ENCODE measurements at regions not wholly inside any gene's neighbourhood (a gene's known extent, or its start where the extent isn't known, plus 50 kb on each side); places are given as distances from the start of the nearest gene placed in this dataset.
"Not testable (repeated sequence)": the region's sequence is repeated elsewhere in the genome, so short reads cannot be mapped to it uniquely, and the experiment has no call there.

- DNase-seq (ENCODE audit: low read depth in 2 of 2), result no peak
These were observed 360.5 kb downstream of the SHANK2 start for GRCh38 chr11:70891844-70892380.

- DNase-seq (ENCODE audit: low read depth in 2 of 2), result no peak
These were observed 359.5 kb downstream of the SHANK2 start for GRCh38 chr11:70892889-70893288.

GRCh38 chr11:70894566-70895365 lies 357.6 kb downstream of the SHANK2 start:
- DNase-seq (ENCODE audit: low read depth in 2 of 2), result no peak

GRCh38 chr11:70895366-70895670 lies 357.1 kb downstream of the SHANK2 start:
- no peak for DNase-seq (ENCODE audit: low read depth in 2 of 2)

- no peak for DNase-seq (ENCODE audit: low read depth in 2 of 2)
These were observed 354.9 kb downstream of the SHANK2 start for GRCh38 chr11:70897429-70897828.

- DNase-seq (ENCODE audit: low read depth in 2 of 2), result no peak
These were observed 352.8 kb downstream of the SHANK2 start for GRCh38 chr11:70899616-70900015.

- DNase-seq (ENCODE audit: low read depth in 2 of 2), result no peak
These were observed 351.8 kb downstream of the SHANK2 start for GRCh38 chr11:70900540-70900939.

- no peak for DNase-seq (ENCODE audit: low read depth in 2 of 2)
These were observed 350.3 kb downstream of the SHANK2 start for GRCh38 chr11:70901951-70902521.

- not testable (repeated sequence) for DNase-seq (ENCODE audit: low read depth in 2 of 2)
These were observed 349.1 kb downstream of the SHANK2 start for GRCh38 chr11:70903229-70903628.

GRCh38 chr11:70906101-70906500 lies 346.3 kb downstream of the SHANK2 start:
- no peak for DNase-seq (ENCODE audit: low read depth in 2 of 2)

- DNase-seq (ENCODE audit: low read depth in 2 of 2), result no peak
These were observed 344.2 kb downstream of the SHANK2 start for GRCh38 chr11:70908223-70908622.

GRCh38 chr11:70910835-70911234 lies 341.5 kb downstream of the SHANK2 start:
- no peak for DNase-seq (ENCODE audit: low read depth in 2 of 2)

- no peak for DNase-seq (ENCODE audit: low read depth in 2 of 2)
These were observed 340.0 kb downstream of the SHANK2 start for GRCh38 chr11:70912226-70912840.

- no peak for DNase-seq (ENCODE audit: low read depth in 2 of 2)
These were observed 338.6 kb downstream of the SHANK2 start for GRCh38 chr11:70913715-70914231.

- no peak for DNase-seq (ENCODE audit: low read depth in 2 of 2)
These were observed 337.9 kb downstream of the SHANK2 start for GRCh38 chr11:70914496-70914895.

- DNase-seq (ENCODE audit: low read depth in 2 of 2), result no peak
These were observed 337.0 kb downstream of the SHANK2 start for GRCh38 chr11:70915158-70915985.

GRCh38 chr11:70916351-70916750 lies 336.0 kb downstream of the SHANK2 start:
- no peak for DNase-seq (ENCODE audit: low read depth in 2 of 2)

GRCh38 chr11:70918242-70918641 lies 334.1 kb downstream of the SHANK2 start:
- no peak for DNase-seq (ENCODE audit: low read depth in 2 of 2)

- DNase-seq (ENCODE audit: low read depth in 2 of 2), result no peak
These were observed 330.6 kb downstream of the SHANK2 start for GRCh38 chr11:70921804-70922203.

GRCh38 chr11:70924108-70924507 lies 328.3 kb downstream of the SHANK2 start:
- DNase-seq (ENCODE audit: low read depth in 2 of 2), result no peak

- DNase-seq (ENCODE audit: low read depth in 2 of 2), result no peak
These were observed 327.1 kb downstream of the SHANK2 start for GRCh38 chr11:70925238-70925637.

All from stimulated activated CD8-positive, alpha-beta memory T cell treated with anti-CD3 and anti-CD28 coated beads, Interleukin-7, amount 100 ng/mL, for 4 hours (primary cell).